OCI-LY1 (cell line): ENCODE measurements at regions not wholly inside any gene's neighbourhood (a gene's known extent, or its start where the extent isn't known, plus 50 kb on each side); places are given as distances from the start of the nearest gene placed in this dataset.
"Not testable (repeated sequence)": the region's sequence is repeated elsewhere in the genome, so short reads cannot be mapped to it uniquely, and the experiment has no call there.

Experiments
- EZH2 ChIP-seq: fragments of 200-600 bp; sonication (generic), shearing (Covaris generic); IDR thresholded peaks from 2 replicates; pipeline ENCODE4 v1.8.0; 2017; ENCODE audit warnings: borderline replicate concordance, mixed run types, mild to moderate bottlenecking, antibody characterized with exemption, low read length, moderate library complexity, mixed read lengths
- TF ChIP-seq, protein P1 (sequence below): fragments of 200-600 bp; sonication (generic), shearing (Covaris generic); IDR thresholded peaks from 2 replicates; pipeline ENCODE4 v1.5.1; 2017; ENCODE audit warnings: mild to moderate bottlenecking, antibody characterized with exemption, low read length, moderate library complexity, mixed read lengths

DNA sequence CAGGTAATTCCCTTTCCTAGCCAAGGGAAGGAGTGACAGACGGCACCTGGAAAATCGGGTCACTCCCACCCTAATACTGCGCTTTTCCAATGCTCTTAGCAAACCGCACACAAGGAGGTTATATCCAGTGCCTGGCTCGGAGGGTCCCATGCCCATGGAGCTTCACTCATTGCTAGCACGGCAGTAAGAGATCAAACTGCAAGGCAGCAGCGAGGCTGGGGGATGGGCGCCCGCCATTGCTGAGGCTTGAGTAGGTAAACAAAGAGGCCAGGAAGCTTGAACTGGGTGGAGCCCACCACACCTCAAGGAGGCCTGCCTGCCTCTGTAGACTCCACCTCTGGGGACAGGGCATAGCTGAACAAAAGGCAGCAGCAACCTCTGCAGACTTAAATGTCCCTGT lies 86.8 kb upstream of the DIAPH2 start:
- TF ChIP-seq, protein P1, sequence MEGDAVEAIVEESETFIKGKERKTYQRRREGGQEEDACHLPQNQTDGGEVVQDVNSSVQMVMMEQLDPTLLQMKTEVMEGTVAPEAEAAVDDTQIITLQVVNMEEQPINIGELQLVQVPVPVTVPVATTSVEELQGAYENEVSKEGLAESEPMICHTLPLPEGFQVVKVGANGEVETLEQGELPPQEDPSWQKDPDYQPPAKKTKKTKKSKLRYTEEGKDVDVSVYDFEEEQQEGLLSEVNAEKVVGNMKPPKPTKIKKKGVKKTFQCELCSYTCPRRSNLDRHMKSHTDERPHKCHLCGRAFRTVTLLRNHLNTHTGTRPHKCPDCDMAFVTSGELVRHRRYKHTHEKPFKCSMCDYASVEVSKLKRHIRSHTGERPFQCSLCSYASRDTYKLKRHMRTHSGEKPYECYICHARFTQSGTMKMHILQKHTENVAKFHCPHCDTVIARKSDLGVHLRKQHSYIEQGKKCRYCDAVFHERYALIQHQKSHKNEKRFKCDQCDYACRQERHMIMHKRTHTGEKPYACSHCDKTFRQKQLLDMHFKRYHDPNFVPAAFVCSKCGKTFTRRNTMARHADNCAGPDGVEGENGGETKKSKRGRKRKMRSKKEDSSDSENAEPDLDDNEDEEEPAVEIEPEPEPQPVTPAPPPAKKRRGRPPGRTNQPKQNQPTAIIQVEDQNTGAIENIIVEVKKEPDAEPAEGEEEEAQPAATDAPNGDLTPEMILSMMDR, result not testable (repeated sequence)
- not testable (repeated sequence) for TF ChIP-seq EZH2
